NB4 (cell line): ENCODE measurements at regions not wholly inside any gene's neighbourhood (a gene's known extent, or its start where the extent isn't known, plus 50 kb on each side); places are given as distances from the start of the nearest gene placed in this dataset.

Experiments used
- CTCF ChIP-seq: IDR thresholded peaks from one replicate; pipeline ENCODE4 v1.5.1; 2012; ENCODE audit warnings: low read depth, low read length
- MAX ChIP-seq: IDR thresholded peaks from 2 replicates; pipeline ENCODE4 v1.6.1; 2011; ENCODE audit warnings: low read depth, low read length
- MYC ChIP-seq: IDR thresholded peaks from 2 replicates; pipeline ENCODE4 v1.6.1; 2011; ENCODE audit warnings: low read depth, low read length
- POLR2A ChIP-seq: IDR thresholded peaks from 2 replicates; pipeline ENCODE4 v1.6.1; 2011; ENCODE audit warnings: mild to moderate bottlenecking; ENCODE audit not compliant: insufficient read length; ENCODE audit errors: extremely low read depth

GRCh38 chr15:62809115-62809967 is 233.2 kb upstream of the TPM1 start:
- no peak for TF ChIP-seq MAX
- TF ChIP-seq CTCF, result no peak
- TF ChIP-seq POLR2A, result no peak
- TF ChIP-seq MYC, result no peak
